HepG2 (cell line): ENCODE measurements at regions not wholly inside any gene's neighbourhood (a gene's known extent, or its start where the extent isn't known, plus 50 kb on each side); places are given as distances from the start of the nearest gene placed in this dataset.

Experiments
- ATAC-seq: fragments of 200-7000 bp; cut with Tn5 transposase; 3 replicates; pipeline ENCODE4 v1.9.1; 2020; ENCODE audit warnings: mild to moderate bottlenecking, moderate library complexity
- BruUV-seq: library from RNA; stranded (reverse); fragments of 400-500 nt; replicated peaks from 2 replicates; lab custom pipeline; 2021; lab: Mats Ljungman, UMichigan
- CTCF ChIA-PET: fragments of 300-600 bp; formaldehyde crosslinking; extraction: SDS; loops from one replicate; lab custom pipeline; 2021; ENCODE audit warnings: low total read pairs, inconsistent platforms, low intra/inter-chr PET ratio; lab: Yijun Ruan, JAX
- POLR2A ChIA-PET: fragments of 350-600 bp; sonication (Branson Sonifier 250); formaldehyde crosslinking; loops from one replicate; lab custom pipeline; 2020; ENCODE audit warnings: antibody characterized with exemption, inconsistent platforms; lab: Yijun Ruan, JAX
- DNase-seq: peaks from one replicate; pipeline ENCODE4 v3.0.0-alpha.2; 2015; ENCODE audit warnings: low spot score
- FAIRE-seq: peaks from 3 replicates; lab custom pipeline; 2011; peaks lifted over from hg19 to GRCh38; lab: Jason Lieb, UNC
- H2AFZ ChIP-seq: one replicate; pipeline ENCODE4 v1.6.1; 2011; ENCODE audit warnings: low read length, inconsistent platforms
- H3K27ac ChIP-seq: fragments of 300-600 bp; 3 replicates; pipeline ENCODE4 v1.8.0; 2011; ENCODE audit warnings: mixed run types, mild to moderate bottlenecking, mixed read lengths, low read length, inconsistent platforms; ENCODE audit not compliant: insufficient read depth; ENCODE audit errors: extremely low read length
- H3K27me3 ChIP-seq, 2 experiments: fragments of 200-600 bp in 1 of 2; 2 replicates in 1 of 2; 3 replicates in 1 of 2; pipeline versions ENCODE4 v1.6.0 to v1.8.0; 2011; ENCODE audit warnings: low read length in 2 of 2, mild to moderate bottlenecking in 2 of 2, moderate library complexity in 2 of 2, inconsistent platforms in 1 of 2; ENCODE audit not compliant: insufficient read depth in 2 of 2, control insufficient read depth in 1 of 2
- H3K36me3 ChIP-seq, 2 experiments: fragments of 200-600 bp in 1 of 2; replicated peaks in 1 of 2; 2 replicates in 1 of 2; 3 replicates in 1 of 2; pipeline versions ENCODE4 v1.5.1 to v1.8.0; 2011; ENCODE audit warnings: low read length in 2 of 2, inconsistent platforms in 1 of 2; ENCODE audit not compliant: insufficient read depth in 2 of 2, control insufficient read depth in 1 of 2
- H3K4me1 ChIP-seq: 2 replicates; pipeline ENCODE4 v1.5.1; 2012; ENCODE audit warnings: low read length, inconsistent platforms; ENCODE audit not compliant: insufficient read depth
- H3K4me2 ChIP-seq: 2 replicates; pipeline ENCODE4 v1.6.0; 2011; ENCODE audit warnings: low read depth, low read length, inconsistent platforms
- H3K4me3 ChIP-seq, 3 experiments: fragments of 200-600 bp in 1 of 3; sonication (generic), shearing (Covaris generic) in 1 of 3; replicated peaks in 1 of 3; 2 replicates each; pipeline ENCODE4 v1.5.1; 2011 to 2016; ENCODE audit warnings: low read length in 3 of 3, inconsistent platforms in 2 of 3, low read depth in 2 of 3, mild to moderate bottlenecking in 2 of 3, control low read depth in 1 of 3, mixed read lengths in 1 of 3; ENCODE audit not compliant: insufficient read depth in 1 of 3
- H3K79me2 ChIP-seq: one replicate; pipeline ENCODE4 v1.6.1; 2011; ENCODE audit warnings: low read length, inconsistent platforms; ENCODE audit not compliant: insufficient read depth
- H3K9ac ChIP-seq: 2 replicates; pipeline ENCODE4 v1.6.0; 2011; ENCODE audit warnings: mild to moderate bottlenecking, low read depth, low read length, inconsistent platforms; ENCODE audit not compliant: insufficient read depth
- H3K9me3 ChIP-seq: 2 replicates; pipeline ENCODE4 v1.5.1; 2012; ENCODE audit warnings: mild to moderate bottlenecking, low read length
- H4K20me1 ChIP-seq: 2 replicates; pipeline ENCODE4 v1.6.0; 2011; ENCODE audit warnings: inconsistent platforms, mild to moderate bottlenecking, low read length, moderate library complexity; ENCODE audit not compliant: insufficient read depth
- ATF7 ChIP-seq, 2 experiments: fragments of 450-650 bp in 1 of 2; sonication (generic) in 1 of 2; formaldehyde crosslinking in 1 of 2; IDR thresholded peaks; 2 replicates each; pipeline versions ENCODE4 v1.4.0 to v1.6.1; 2016 to 2020; ENCODE audit warnings: antibody characterized with exemption in 1 of 2, mild to moderate bottlenecking in 1 of 2, missing genetic modification reagents in 1 of 2
- FOXP4 ChIP-seq: sonication (generic); formaldehyde crosslinking; IDR thresholded peaks from 2 replicates; pipeline ENCODE4 v1.4.0; 2020; ENCODE audit warnings: missing genetic modification reagents
- GABPA ChIP-seq, 2 experiments: IDR thresholded peaks; 2 replicates each; pipeline ENCODE4 v1.6.1; 2011 to 2016; ENCODE audit warnings: low read depth in 2 of 2, low read length in 1 of 2, missing biosample characterization in 1 of 2, missing genetic modification characterization in 1 of 2
- NFE2L1 ChIP-seq: sonication (generic); formaldehyde crosslinking; IDR thresholded peaks from 2 replicates; pipeline ENCODE4 v1.4.0; 2020; ENCODE audit warnings: missing genetic modification reagents, mild to moderate bottlenecking, borderline replicate concordance
- SP5 ChIP-seq: IDR thresholded peaks from 2 replicates; pipeline ENCODE4 v1.6.1; 2016; ENCODE audit warnings: low read depth, borderline replicate concordance
- WIZ ChIP-seq: sonication (generic); formaldehyde crosslinking; IDR thresholded peaks from 2 replicates; pipeline ENCODE4 v1.5.1; 2020; ENCODE audit warnings: mild to moderate bottlenecking, missing genetic modification reagents
- ZNF550 ChIP-seq: sonication (generic); formaldehyde crosslinking; IDR thresholded peaks from 2 replicates; pipeline ENCODE4 v1.4.0; 2020; ENCODE audit warnings: mild to moderate bottlenecking, missing genetic modification reagents, borderline replicate concordance
- ZNF614 ChIP-seq: IDR thresholded peaks from 2 replicates; pipeline ENCODE4 v1.6.1; 2018; ENCODE audit warnings: missing biosample characterization, missing genetic modification reagents, inconsistent platforms, borderline replicate concordance
- in situ Hi-C: cut with HindIII; loops from 2 replicates; pipeline ENCODE4 v1.10.0; 2017; ENCODE audit warnings: low pct_unique_long_range_greater_than_20kb; ENCODE audit not compliant: extremely low pct_ligation_motif_present
- intact Hi-C: fragments of 100-400 bp; cut with micrococcal nuclease; formaldehyde crosslinking; loops from one replicate; pipeline ENCODE4 v1.10.0; 2022; ENCODE audit not compliant: unreplicated experiment
- TF ChIP-seq, protein P1 (sequence below): IDR thresholded peaks from 2 replicates; pipeline ENCODE4 v1.6.1; 2012; ENCODE audit warnings: inconsistent platforms

DNA sequence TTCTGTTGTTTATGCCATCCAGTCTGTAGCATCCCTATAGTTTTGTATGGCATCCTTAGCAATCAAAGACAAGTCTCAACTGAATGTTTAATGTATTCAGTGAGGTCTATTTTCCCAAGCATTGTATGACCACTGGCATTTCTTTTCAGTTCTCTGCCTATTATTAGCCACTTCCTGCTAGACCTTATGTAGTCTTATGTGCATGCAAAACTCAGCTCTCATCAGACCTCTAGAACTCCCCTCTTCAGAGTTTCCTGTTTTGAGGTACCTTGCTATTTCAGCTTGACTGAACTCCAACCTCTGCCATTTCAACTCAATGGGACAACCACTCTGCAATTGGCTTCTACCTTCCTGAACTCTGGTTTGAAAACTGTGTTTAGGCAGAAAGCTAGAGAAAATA lies 113.2 kb downstream of the SLC25A46 start:
- Histone ChIP-seq H3K79me2 (no peaks in the 10 kb centered on the region), H3K9me3 (no peaks in the 10 kb centered on the region), H3K36me3 (no peaks in the 10 kb centered on the region), H3K4me2 (no peak overlapping the region), H2AFZ (no peak overlapping the region), H3K27ac (no peak overlapping the region), H3K4me1 (no peaks in the 10 kb centered on the region), H3K27me3 (no peaks in the 10 kb centered on the region), H3K9ac (no peak overlapping the region), H4K20me1 (no peaks in the 10 kb centered on the region), H3K4me3 (no peak overlapping the region)
- ChIA-PET CTCF (no interaction called here), POLR2A (no interaction called here)
- BruUV-seq, result no TSS peak
- ATAC-seq (no peak), FAIRE-seq (no peak), DNase-seq (no peak)
- intact Hi-C loops (no loop called here), in situ Hi-C loops (no loop called here)
- TF ChIP-seq ATF7 (IDR thresholded peaks at IDR 0.05) (no peak), ATF7 (CRISPR knock-in tag; IDR thresholded peaks at IDR 0.05) (no peak), FOXP4 (CRISPR knock-in tag) (no peak), GABPA (IDR thresholded peaks at IDR 0.05; ENCODE audit: low read depth, low read length) (no peak), GABPA (CRISPR knock-in tag; IDR thresholded peaks at IDR 0.05; ENCODE audit: low read depth) (no peak), WIZ (CRISPR knock-in tag) (no peak), ZNF550 (CRISPR knock-in tag) (no peak), SP5 (CRISPR knock-in tag) (no peak), ZNF614 (no peak), NFE2L1 (no peak)
- TF ChIP-seq, protein P1, sequence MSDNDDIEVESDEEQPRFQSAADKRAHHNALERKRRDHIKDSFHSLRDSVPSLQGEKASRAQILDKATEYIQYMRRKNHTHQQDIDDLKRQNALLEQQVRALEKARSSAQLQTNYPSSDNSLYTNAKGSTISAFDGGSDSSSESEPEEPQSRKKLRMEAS, result no peak
